GM19455 (cell line): ENCODE measurements at regions not wholly inside any gene's neighbourhood (a gene's known extent, or its start where the extent isn't known, plus 50 kb on each side); places are given as distances from the start of the nearest gene placed in this dataset.

Experiments used
- ATAC-seq: cut with Tn5 transposase; IDR thresholded peaks from one replicate; pipeline ENCODE4 v1.9.1; 2021; ENCODE audit not compliant: unreplicated experiment

DNA sequence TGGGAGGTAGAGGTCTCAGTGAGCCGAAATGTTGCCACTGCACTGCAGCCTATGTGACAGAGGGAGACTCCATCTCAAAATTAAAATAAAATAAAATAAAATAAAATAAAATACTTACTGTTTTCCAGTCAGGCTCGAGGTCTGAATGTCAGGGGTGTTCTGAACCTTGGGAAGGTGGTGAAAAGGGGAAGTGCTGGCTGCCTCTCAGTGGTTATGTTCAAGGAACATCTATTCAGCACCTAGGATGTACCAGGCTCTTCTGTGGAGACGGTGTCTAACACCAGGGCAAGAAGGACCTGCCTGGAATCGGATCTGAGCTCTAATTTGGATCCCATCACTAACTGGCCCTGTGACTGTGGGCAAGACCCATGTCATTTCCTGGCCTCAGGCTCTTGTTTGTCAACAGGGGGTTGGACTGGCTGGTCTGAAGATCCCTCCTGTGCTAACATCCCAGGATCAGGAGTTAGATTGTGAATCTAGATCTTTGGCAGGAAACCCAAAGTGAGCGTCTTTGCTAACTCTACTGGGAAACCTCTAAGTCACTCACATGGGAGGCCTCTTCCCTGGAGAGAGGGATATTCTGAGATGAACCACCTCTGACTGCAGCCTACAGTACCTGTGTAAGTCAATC lies 63.4 kb upstream of the SIRPG start:
- ATAC-seq = no peak

DNA sequence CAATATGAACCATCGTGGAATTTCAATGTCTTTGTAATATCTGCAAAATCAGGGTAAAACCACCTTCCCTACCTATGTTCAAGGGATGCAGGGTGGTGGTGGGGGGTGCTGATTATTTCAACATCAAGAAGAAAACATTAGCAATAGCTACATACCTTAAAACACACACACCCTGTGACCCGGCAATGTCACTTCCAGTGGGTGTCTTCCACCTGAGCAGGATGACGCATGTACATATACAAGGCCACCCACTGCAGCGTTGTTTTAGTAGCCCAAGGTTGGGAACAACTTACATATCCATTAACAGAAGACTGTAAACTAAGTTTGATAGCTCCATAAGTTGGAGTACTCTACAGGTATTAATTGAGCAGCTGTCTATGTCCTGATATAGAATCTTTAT lies 62.6 kb upstream of the SIRPG start:
- ATAC-seq = no peak

DNA sequence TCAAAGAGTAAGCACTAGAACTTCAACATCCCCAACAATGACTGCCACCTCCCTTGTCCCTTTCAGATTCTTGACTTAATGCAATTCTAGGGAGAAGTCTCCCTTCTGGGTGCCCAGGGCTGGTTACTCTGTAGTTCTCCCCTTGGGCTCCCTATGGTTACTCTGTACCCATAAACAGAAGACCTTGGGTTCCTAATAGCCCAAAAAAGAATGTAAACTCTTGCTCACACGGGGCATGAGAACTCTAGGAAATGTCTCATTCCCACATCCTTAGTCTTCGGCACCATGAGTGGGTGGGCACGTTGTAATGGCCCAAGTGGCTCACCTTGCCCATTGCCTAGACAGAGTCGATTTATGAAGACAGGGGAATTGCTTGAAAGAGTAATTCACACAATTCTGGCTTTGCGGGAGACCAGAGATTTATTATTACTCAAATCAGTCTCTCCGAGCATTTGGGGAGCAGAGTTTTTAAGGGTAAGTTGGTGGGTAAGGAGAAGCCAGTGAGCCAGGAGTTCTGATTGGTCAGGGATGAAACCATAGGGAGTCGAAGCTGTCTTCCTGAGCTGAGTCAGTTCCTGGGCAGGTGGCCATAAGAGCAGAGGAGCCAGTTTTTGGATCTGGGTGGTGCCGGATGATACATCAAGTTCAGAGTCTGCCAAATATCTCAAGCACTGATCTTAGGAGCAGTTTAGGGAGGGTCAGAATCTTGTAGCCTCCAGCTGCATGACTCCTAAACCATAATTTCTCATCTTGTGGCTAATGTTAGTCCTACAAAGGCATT lies 61.2 kb upstream of the SIRPG start:
- ATAC-seq = no peak

DNA sequence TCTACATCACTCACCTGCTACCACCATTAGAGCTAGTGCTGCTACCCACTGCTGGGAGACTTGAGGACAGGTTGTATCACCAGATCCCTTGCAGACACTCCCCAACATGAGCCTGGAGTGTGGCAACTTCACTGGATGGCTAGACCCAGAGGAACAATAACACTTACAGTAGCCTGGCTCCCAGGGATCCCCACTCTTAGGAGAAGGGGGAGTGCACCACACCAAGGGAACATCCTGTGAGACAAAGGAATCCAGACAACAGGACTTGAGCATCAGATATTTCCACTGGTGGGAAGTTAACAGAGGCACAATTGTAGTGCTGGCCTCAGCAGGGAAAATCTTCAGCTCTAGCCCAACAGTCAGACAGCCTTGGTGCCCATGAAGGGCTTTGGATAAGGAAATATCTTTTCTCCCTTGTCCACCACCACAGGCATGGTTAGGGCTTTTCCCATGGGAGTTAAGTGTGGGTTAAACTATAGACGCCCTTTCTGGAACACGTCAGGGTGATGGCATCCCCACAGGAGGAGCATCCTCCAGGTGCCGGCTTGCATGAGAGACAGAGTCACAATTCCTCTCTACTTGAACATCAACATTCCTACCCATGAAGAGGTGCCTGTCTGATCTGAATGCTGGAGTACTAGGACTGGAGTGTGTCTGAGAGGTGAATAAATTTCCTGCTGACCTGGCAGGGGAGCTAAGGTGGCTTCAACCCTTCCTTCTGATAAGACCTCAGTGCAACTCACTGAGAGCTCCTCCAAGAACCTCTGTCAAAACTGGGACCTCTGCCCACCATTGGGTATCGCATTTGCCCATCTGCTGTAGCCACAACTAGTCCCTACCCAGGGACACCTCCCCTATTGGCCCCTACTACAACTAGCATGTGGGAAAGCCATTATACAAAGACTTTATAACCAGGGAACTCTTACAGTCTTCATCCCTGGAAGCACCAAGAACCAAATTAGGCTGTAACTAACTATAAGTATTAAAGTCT lies 55.4 kb upstream of the SIRPG start:
- ATAC-seq = no peak

DNA sequence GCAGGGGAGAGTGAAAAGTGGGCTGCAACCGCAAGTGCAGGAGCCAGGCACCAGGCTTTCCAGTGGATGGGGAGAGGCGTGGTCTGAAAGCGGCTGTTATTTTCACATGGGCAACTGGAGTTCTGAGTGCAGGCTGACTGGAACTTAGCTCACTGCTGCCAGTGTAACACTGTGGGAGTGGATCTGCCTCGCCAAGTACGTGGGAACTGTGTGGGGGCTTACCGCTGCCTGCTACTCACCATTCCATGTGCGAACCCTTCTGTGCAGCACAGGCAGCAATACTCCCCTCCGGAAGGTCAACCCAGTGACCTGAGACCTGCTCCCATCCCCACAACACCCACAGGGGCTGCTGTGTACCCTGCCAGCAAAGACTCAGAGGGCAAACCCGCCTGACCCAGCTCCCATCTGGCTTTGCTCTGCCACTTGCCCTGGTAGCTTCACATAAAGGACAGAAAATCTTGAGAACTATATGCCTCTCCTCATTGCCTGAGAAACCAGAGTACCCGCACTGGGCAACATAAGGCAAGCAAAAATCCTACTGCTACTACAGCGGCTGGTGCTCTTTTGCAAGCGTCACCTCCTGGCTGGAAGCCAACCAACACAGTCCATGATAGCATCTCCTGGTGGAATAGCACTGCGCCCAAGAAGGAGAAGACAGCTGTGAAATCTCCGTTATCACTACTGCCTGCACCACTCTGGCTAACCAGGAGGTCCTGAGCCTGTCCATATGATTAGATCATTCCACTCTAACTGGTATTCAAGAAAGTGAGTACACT lies 54.4 kb upstream of the SIRPG start:
- ATAC-seq = no peak

DNA sequence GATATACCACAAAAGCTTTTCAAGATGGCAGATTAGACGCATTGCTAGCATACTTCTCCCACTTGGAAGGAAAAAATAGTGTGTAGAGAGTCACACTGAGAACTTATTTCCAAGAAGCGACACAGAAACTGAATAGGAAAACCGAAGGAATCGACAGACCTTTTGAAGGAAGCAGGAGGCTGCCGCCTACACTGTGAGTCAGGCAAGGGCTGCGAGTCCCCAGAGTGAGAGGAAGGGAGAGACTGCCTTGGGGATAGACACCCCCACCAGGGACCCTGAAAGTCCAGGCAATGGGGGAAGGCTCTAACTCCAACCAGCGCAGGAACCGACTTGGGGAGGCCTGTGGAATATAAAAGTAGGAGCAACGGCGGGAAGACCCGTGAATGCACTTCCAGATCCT lies 53.7 kb upstream of the SIRPG start:
- no peak for ATAC-seq

DNA sequence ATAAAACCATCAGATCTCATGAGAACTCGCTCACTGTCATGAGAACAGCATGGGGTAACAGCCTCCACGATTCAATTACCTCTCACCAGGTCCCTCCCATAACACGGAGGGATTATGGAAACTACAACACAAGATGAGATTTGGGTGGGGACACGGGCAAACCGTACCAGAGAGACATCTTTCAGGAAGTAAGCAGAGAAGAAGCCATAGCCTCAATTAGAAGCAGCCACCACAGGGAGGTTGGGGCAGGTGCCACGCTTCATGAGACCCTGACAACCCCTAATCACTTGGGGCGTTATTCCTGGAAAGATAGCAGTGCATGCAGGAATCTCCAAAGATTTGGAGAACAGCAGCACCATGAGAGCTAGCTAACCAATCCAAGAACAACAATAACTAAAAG lies 52.9 kb upstream of the SIRPG start:
- ATAC-seq = no peak

DNA sequence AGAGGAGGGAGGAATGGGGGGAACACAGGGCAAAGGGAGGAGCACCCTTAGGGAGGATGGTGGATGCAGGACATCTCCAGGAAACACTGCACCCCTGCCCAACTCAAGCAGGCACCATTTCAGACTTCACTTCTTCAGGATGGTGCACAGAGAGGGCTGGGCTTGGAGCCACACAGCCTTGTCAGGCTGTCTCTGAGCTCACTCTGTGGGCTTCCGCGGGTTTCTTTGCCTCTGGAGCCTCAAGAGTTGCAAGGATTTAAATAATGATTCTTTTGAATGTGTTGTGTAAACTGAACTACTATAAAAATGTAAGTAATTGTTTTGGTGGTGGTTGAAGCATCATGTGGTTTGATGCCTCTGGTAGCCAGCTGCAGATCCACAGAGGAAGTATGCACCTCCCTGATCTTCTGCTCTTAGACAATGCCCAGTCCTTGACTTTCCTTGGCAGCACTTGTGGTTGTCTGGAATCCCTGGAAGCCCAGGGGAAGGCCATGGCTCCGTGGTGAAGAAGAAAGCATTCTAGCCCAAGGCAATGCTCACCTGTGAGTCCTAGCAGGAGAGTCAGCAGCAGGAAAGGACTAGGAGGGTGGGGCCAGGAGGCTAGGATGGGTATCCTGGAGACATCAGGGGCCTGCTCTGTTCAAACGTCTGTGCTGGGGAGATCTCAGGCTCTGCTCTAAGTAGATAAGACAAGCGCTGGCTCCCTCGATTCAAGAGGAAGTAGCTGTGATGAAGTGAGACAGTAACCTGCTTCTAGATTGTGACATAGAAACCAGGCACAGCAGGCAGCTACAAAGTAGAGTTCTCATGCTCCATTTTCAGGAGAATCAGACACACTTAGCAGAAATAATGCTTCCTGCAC lies 50.2 kb upstream of the SIRPG start:
- no peak for ATAC-seq
